Neuron (in vitro differentiated cells): ENCODE measurements at regions not wholly inside any gene's neighbourhood (a gene's known extent, or its start where the extent isn't known, plus 50 kb on each side); places are given as distances from the start of the nearest gene placed in this dataset.

Experiments
- H2AFZ ChIP-seq: one replicate; pipeline ENCODE4 v1.6.1; 2013; ENCODE audit warnings: low read depth, mild to moderate bottlenecking, inconsistent platforms, low read length, moderate library complexity
- H3K27me3 ChIP-seq: one replicate; pipeline ENCODE4 v1.6.1; 2013; ENCODE audit warnings: low read length; ENCODE audit not compliant: insufficient read depth
- H3K36me3 ChIP-seq: one replicate; pipeline ENCODE4 v1.6.1; 2013; ENCODE audit warnings: low read length; ENCODE audit not compliant: insufficient read depth
- H3K4me1 ChIP-seq: one replicate; pipeline ENCODE4 v1.6.1; 2013; ENCODE audit warnings: low read length; ENCODE audit not compliant: insufficient read depth
- H3K4me3 ChIP-seq: 2 replicates; pipeline ENCODE4 v1.5.1; 2013; ENCODE audit warnings: mild to moderate bottlenecking, low read length, moderate library complexity
- H3K9me3 ChIP-seq: one replicate; pipeline ENCODE4 v1.6.1; 2013; ENCODE audit warnings: low read length

- Histone ChIP-seq H3K27me3 (no peaks in the 10 kb centered on the region), H3K4me1 (no peaks in the 10 kb centered on the region), H3K9me3 (no peaks in the 10 kb centered on the region), H2AFZ (no peak overlapping the region), H3K36me3 (no peaks in the 10 kb centered on the region), H3K4me3 (no peak overlapping the region)
These were observed 130.7 kb upstream of the HS3ST2 start for GRCh38 chr16:22683258-22683657.

GRCh38 chr16:22683730-22684573 lies 130.0 kb upstream of the HS3ST2 start:
- Histone ChIP-seq H3K27me3 (no peaks in the 10 kb centered on the region), H3K36me3 (no peaks in the 10 kb centered on the region), H3K9me3 (no peaks in the 10 kb centered on the region), H3K4me1 (no peaks in the 10 kb centered on the region), H3K4me3 (no peak overlapping the region), H2AFZ (no peak overlapping the region)

DNA sequence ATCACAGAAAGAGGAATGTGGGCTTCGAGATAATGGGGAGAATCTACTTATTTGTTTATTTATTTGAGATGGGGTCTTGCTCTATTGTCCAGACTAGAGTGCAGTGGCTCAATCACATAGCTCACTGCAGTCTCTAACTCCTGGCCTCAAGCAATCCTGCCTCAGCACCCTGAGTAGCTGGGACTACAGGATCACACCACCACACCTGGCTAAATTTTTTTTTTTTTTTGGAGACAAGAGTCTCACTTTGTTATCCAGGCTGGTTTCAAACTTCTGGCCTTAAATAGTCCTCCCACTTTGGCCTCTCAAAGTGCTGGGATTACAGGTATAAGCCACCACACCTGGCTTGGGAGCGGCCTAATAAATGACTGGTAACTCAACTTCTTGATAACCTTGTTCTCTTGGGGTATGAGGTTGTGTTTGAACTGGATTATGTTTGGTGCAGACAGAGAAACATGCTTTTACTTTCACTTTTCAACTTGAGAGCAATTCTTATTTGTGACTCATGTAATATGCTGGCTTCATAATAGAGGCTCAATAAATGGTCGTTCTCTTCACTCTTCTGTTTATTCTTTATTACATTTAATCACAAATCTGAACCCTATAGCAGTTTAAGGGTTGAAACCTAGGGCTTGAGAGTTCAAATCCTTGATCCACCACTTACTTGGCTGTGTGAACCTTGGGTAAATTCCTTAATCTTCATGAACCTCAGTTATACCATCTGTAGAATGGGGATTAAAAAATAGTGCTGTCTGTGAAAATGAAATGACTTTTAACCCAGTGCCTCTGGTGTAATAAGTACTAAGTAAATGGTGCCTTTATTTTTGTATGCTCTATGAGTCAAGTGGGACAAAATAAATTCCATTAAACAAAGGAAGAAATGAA lies 129.1 kb upstream of the HS3ST2 start:
- Histone ChIP-seq H3K4me3 (no peak overlapping the region), H3K9me3 (no peaks in the 10 kb centered on the region), H3K4me1 (no peaks in the 10 kb centered on the region), H3K27me3 (no peaks in the 10 kb centered on the region), H2AFZ (no peak overlapping the region), H3K36me3 (no peaks in the 10 kb centered on the region)

DNA sequence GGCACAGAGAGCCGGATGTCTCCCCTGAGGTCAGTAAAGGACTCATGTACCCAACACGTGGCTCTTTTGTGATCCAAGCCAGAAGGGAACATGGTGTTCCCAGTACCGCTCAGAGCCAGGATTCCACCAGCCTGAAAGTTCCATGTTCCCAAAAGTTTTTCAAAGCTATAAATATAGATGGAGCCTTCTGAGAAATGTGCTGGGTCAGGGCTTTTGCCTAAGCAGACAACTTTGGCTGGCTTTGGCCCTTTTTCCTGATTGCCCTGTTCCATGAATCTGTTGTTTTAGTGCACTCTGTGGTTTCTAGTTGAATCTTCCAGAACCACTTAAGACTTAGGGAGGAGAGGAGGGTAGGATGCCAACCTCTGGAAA lies 128.5 kb upstream of the HS3ST2 start:
- Histone ChIP-seq H3K4me1 (no peaks in the 10 kb centered on the region), H3K9me3 (no peaks in the 10 kb centered on the region), H3K4me3 (no peak overlapping the region), H2AFZ (no peak overlapping the region), H3K36me3 (no peaks in the 10 kb centered on the region), H3K27me3 (no peaks in the 10 kb centered on the region)

GRCh38 chr16:22687031-22687530 lies 126.9 kb upstream of the HS3ST2 start:
- H3K4me3 ChIP-seq = no peak overlapping the region
- no peaks in the 10 kb centered on the region for H3K27me3 ChIP-seq
- H2AFZ ChIP-seq = no peak overlapping the region
- H3K4me1 ChIP-seq = no peaks in the 10 kb centered on the region
- no peaks in the 10 kb centered on the region for H3K36me3 ChIP-seq
- H3K9me3 ChIP-seq = no peaks in the 10 kb centered on the region

- H3K9me3 ChIP-seq = no peaks in the 10 kb centered on the region
- no peaks in the 10 kb centered on the region for H3K4me1 ChIP-seq
- H2AFZ ChIP-seq = no peak overlapping the region
- H3K4me3 ChIP-seq = no peak overlapping the region
- no peaks in the 10 kb centered on the region for H3K27me3 ChIP-seq
- no peaks in the 10 kb centered on the region for H3K36me3 ChIP-seq
These were observed 125.5 kb upstream of the HS3ST2 start for GRCh38 chr16:22688463-22688862.

DNA sequence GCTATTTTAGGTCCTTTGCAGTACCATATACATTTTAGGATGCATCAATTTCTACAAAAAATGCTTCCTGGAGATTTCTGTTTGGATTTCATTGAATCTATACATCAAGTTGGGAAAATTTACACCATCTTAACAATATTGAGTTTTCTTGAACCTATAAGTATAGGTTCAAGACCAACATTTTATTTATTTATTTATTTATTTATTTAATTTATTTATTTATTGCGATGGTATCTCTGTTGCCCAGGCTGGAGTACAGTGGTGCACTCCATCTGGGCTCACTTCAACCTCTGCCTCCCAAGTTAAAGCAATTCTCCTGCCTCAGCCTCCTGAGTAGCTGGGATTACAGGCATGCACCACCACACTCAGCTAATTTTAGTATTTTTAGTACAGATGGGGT lies 125.0 kb upstream of the HS3ST2 start:
- no peaks in the 10 kb centered on the region for H3K27me3 ChIP-seq
- no peaks in the 10 kb centered on the region for H3K36me3 ChIP-seq
- no peaks in the 10 kb centered on the region for H3K4me1 ChIP-seq
- no peak overlapping the region for H3K4me3 ChIP-seq
- no peaks in the 10 kb centered on the region for H3K9me3 ChIP-seq
- no peak overlapping the region for H2AFZ ChIP-seq

- Histone ChIP-seq H3K27me3 (peaks cover 5% of the 10 kb centered on the region), H2AFZ (no peak overlapping the region), H3K9me3 (no peaks in the 10 kb centered on the region), H3K36me3 (no peaks in the 10 kb centered on the region), H3K4me3 (no peak overlapping the region), H3K4me1 (no peaks in the 10 kb centered on the region)
These were observed 122.6 kb upstream of the HS3ST2 start for GRCh38 chr16:22691335-22691734.

DNA sequence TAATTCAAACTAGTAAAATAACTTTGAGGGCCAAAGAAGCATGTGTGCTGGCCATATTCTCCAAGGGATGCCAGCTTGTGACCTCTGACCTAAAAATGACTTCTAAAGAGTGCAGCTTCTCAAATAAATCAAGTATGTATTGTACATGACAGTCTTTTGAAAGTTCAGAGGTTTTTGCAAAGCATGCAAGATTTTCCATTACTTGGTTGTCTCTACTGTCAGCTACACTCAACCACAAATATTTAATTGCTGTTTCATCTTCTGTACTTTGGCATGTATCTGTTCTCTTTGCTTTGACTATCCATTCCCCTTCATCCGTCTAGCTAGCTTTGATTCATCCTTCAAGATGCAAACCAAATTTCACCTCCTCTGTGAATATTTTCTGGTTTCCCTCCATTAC lies 121.9 kb upstream of the HS3ST2 start:
- no peaks in the 10 kb centered on the region for H3K36me3 ChIP-seq
- H3K27me3 ChIP-seq = peaks cover 5% of the 10 kb centered on the region
- no peaks in the 10 kb centered on the region for H3K9me3 ChIP-seq
- no peaks in the 10 kb centered on the region for H3K4me1 ChIP-seq
- no peak overlapping the region for H3K4me3 ChIP-seq
- H2AFZ ChIP-seq = no peak overlapping the region

DNA sequence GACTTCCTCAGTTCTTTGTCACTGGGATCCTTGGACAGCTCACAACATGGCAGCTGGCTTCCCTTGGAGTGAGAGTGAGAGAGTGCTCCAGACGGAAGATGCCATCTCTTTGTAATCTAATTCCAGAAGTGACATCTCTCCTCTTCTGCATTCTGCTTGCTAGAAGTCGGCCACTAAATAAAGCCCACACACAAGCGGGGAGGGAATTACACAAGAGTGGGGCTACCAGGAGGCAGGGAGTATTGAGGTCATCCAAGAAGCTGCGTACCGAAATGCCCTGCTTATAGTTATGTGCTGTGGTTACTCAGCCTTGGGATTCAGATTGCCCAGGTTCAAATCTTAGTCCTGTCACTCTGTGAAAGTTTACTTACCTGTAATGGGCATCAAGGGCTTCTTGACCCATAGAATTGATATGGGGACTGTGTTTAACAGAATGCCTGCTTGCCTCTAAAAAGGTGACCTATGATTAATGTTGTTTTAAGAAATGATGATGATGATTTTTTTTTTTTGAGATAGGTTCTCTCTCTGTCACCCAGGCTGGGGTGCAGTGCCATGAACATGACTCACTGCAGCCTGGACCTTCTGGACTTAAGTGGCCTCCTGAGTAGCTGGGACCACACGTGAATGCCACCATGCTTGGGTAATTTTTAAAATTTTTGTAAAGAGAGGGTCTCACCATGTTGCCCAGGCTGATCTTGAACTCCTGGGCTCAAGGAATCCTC lies 120.9 kb upstream of the HS3ST2 start:
- H3K4me1 ChIP-seq = no peaks in the 10 kb centered on the region
- peaks cover 5% of the 10 kb centered on the region for H3K27me3 ChIP-seq
- no peak overlapping the region for H3K4me3 ChIP-seq
- H2AFZ ChIP-seq = no peak overlapping the region
- H3K9me3 ChIP-seq = no peaks in the 10 kb centered on the region
- no peaks in the 10 kb centered on the region for H3K36me3 ChIP-seq

DNA sequence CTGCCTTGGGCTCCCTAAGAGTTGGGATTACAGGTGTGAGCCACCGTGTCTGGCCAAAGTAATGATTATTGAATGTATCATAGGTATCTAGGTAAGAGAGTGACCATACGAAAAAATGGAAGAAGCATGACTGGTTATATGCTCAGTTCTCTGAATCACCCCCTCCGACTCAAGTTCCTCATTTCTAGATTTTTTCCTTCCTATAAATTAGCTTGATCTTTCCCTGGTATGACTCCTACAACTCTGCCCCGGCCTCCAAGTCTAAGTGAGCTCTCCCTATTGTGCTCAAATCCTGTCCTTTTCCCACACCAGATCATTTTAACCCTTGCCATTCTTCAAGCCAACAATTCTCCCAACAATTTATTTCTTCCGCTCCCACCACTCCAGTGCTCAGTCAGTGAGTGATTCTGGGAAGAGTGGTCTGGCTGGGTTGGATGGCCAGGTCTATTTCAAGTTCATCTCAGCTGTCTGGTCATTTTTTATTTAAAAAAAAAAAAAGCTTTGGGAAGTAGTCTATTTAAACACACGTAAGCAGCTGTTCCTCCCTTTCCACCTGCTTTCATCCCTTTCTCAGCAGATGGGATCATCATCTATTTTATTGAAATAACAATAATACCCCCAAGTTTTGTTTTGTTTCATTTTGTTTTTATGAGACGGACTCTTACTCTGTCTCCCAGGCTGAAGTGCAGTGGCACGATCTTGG lies 120.2 kb upstream of the HS3ST2 start:
- no peaks in the 10 kb centered on the region for H3K4me1 ChIP-seq
- no peaks in the 10 kb centered on the region for H3K36me3 ChIP-seq
- no peak overlapping the region for H3K4me3 ChIP-seq
- peaks cover 5% of the 10 kb centered on the region for H3K27me3 ChIP-seq
- H3K9me3 ChIP-seq = no peaks in the 10 kb centered on the region
- H2AFZ ChIP-seq = no peak overlapping the region

DNA sequence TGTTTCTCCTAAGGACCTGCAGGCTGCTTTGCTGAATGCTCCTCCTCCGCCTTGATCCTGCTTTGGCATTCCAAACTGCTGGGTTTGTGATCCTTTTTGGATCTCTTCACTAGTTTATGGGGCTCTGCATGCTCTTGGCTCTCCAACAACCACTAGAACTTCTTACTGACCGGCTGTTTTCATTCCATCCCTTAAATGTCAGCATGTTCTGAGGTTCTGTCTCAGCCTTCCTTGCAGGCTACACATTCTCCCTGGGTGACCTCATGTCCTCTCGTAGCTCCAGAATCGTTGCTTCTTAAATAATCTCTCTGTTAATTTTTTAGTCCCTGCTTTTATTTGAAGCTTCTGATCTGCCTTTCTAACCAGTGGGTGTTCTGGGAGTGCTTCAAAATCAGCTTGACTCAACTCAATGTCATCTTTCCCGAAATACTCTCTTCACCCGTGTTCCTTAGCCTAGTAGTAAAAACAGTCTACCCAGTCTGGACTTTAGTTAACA lies 119.0 kb upstream of the HS3ST2 start:
- peaks cover 5% of the 10 kb centered on the region for H3K27me3 ChIP-seq
- no peak overlapping the region for H3K4me3 ChIP-seq
- no peaks in the 10 kb centered on the region for H3K9me3 ChIP-seq
- no peaks in the 10 kb centered on the region for H3K4me1 ChIP-seq
- no peak overlapping the region for H2AFZ ChIP-seq
- no peaks in the 10 kb centered on the region for H3K36me3 ChIP-seq
